Spleen (tissue), 11 donors: ENCODE measurements at regions not wholly inside any gene's neighbourhood (a gene's known extent, or its start where the extent isn't known, plus 50 kb on each side); places are given as distances from the start of the nearest gene placed in this dataset.
"Not testable (repeated sequence)": the region's sequence is repeated elsewhere in the genome, so short reads cannot be mapped to it uniquely, and the experiment has no call there.

Experiments used
- DNase-seq: peaks from one replicate; pipeline ENCODE4 v3.0.0-alpha.2; 2020
- H3K27ac ChIP-seq, 8 donors: fragments of 200-600 bp; sonication (generic) in 7 of 8; 1 replicate in 4 of 8; 2 replicates in 4 of 8; pipeline versions ENCODE4 v1.5.0 to v1.8.0; 2016 to 2021; ENCODE audit warnings: inconsistent platforms in 4 of 8, mild to moderate bottlenecking in 4 of 8, moderate library complexity in 1 of 8
- H3K27me3 ChIP-seq, 7 donors: fragments of 200-600 bp; sonication (generic) in 6 of 7; replicated peaks in 1 of 7; 1 replicate in 4 of 7; 2 replicates in 3 of 7; pipeline versions ENCODE4 v1.5.0 to v1.8.0; 2016 to 2021; ENCODE audit warnings: inconsistent platforms in 3 of 7, mild to moderate bottlenecking in 1 of 7
- H3K36me3 ChIP-seq, 6 donors: fragments of 200-600 bp; sonication (generic) in 5 of 6; 1 replicate in 4 of 6; 2 replicates in 2 of 6; pipeline versions ENCODE4 v1.5.0 to v1.8.0; 2016 to 2021; ENCODE audit warnings: inconsistent platforms in 2 of 6
- H3K4me1 ChIP-seq, 6 donors: fragments of 200-600 bp; sonication (generic) in 5 of 6; 1 replicate in 3 of 6; 2 replicates in 3 of 6; pipeline versions ENCODE4 v1.5.0 to v1.8.0; 2016 to 2021; ENCODE audit warnings: inconsistent platforms in 3 of 6
- H3K4me3 ChIP-seq, 8 donors: fragments of 200-600 bp; sonication (generic) in 7 of 8; 1 replicate in 4 of 8; 2 replicates in 4 of 8; pipeline versions ENCODE4 v1.5.0 to v1.8.0; 2016 to 2021; ENCODE audit warnings: inconsistent platforms in 4 of 8, mild to moderate bottlenecking in 4 of 8, moderate library complexity in 2 of 8
- H3K9me3 ChIP-seq, 8 donors: fragments of 200-600 bp; sonication (generic) in 7 of 8; 1 replicate in 4 of 8; 2 replicates in 4 of 8; pipeline versions ENCODE4 v1.5.0 to v1.8.0; 2016 to 2021; ENCODE audit warnings: inconsistent platforms in 4 of 8
- CTCF ChIP-seq, 11 experiments: fragments of 200-600 bp in 7 of 11; fragments of 450-650 bp in 4 of 11; sonication (generic) in 4 of 11; IDR thresholded peaks in 8 of 11; conservative IDR thresholded peaks in 3 of 11; 1 replicate in 7 of 11; 2 replicates in 4 of 11; pipeline versions ENCODE4 v1.4.0 to v1.8.0; 2016 to 2021; ENCODE audit warnings: antibody characterized with exemption in 11 of 11, inconsistent platforms in 4 of 11, mild to moderate bottlenecking in 1 of 11
- POLR2A ChIP-seq, 3 donors: fragments of 450-650 bp; IDR thresholded peaks; one replicate each; pipeline ENCODE4 v1.5.1; 2017; ENCODE audit warnings: antibody characterized with exemption in 3 of 3, mild to moderate bottlenecking in 1 of 3
- POLR2AphosphoS5 ChIP-seq, 3 donors: sonication (generic); formaldehyde crosslinking; IDR thresholded peaks; one replicate each; pipeline ENCODE4 v1.5.1; 2017; ENCODE audit warnings: antibody characterized with exemption in 3 of 3
- WGBS, 5 donors: extraction: QIAGEN DNeasy Blood & Tissue Kit in 3 of 5; methylation state at CpG; one replicate each; pipeline versions ENCODE4 v1.1.5 to v1.1.7; 2013 to 2018; 5-methylcytosine and 5-hydroxymethylcytosine counted together
- intact Hi-C: fragments of 100-400 bp; cut with DNase I; formaldehyde crosslinking; loops from one replicate; pipeline ENCODE4 v1.15.0; 2023; ENCODE audit warnings: low total_unique reads
- donor health status: healthy with polysubstance abuse.
- donor health status: DM: no; HTN: no; CAD: no; lungs with moderate emphysema.
- donor health status: DM: no; HTN: no; CAD: no.
- donor health status: Bipolar disorder and iron deficiency.
- donor health status: healthy.
- donor health status: DM: no; HTN: no; CAD: no.
- donor health status: DM: yes; HTN: yes; CAD: no.

- no peaks in the 10 kb centered on the region for H3K27me3 ChIP-seq
These were observed 164.1 kb upstream of the MAP2 start for GRCh38 chr2:209259767-209260166.

GRCh38 chr2:209260281-209260680 lies 163.6 kb upstream of the MAP2 start:
- TF ChIP-seq POLR2AphosphoS5 (IDR thresholded peaks at IDR 0.05) (no peak), POLR2A (IDR thresholded peaks at IDR 0.05) (no peak), CTCF (IDR thresholded peaks at IDR 0.05 in 8 of 11, conservative IDR thresholded peaks at IDR 0.05 in 3 of 11) (no peak)
- Histone ChIP-seq H3K36me3 (no peaks in the 10 kb centered on the region), H3K27ac (no peak overlapping the region), H3K4me3 (no peak overlapping the region), H3K27me3 (no peaks in the 10 kb centered on the region), H3K4me1 (no peaks in the 10 kb centered on the region), H3K9me3 (no peaks in the 10 kb centered on the region)
- intact Hi-C loops: no loop called here
- DNase-seq: no peak
- 92 to 97% (median 93%) methylated on average over 5 of the region's 5 CpGs for WGBS, 5 donors

More at GRCh38 chr2:209259767-209260166, 164.1 kb upstream of the MAP2 start:
- Histone ChIP-seq H3K9me3 (no peaks in the 10 kb centered on the region), H3K36me3 (no peaks in the 10 kb centered on the region), H3K4me3 (no peak overlapping the region), H3K27ac (no peak overlapping the region), H3K4me1 (no peaks in the 10 kb centered on the region)
- 94 to 97% (median 96%) methylated on average over 7 of the region's 7 CpGs for WGBS, 5 donors
- intact Hi-C loops: no loop called here
- TF ChIP-seq CTCF (IDR thresholded peaks at IDR 0.05 in 8 of 11, conservative IDR thresholded peaks at IDR 0.05 in 3 of 11) (no peak), POLR2A (IDR thresholded peaks at IDR 0.05) (no peak), POLR2AphosphoS5 (IDR thresholded peaks at IDR 0.05) (no peak)
- no peak for DNase-seq

GRCh38 chr2:209261366-209262053 lies 162.3 kb upstream of the MAP2 start:
- H3K27ac ChIP-seq, DNase-seq, H3K4me3 ChIP-seq, intact Hi-C loops, H3K36me3 ChIP-seq, H3K4me1 ChIP-seq, H3K27me3 ChIP-seq, H3K9me3 ChIP-seq: not testable (repeated sequence)
- WGBS, 5 donors: 76 to 90% (median 87%) methylated on average over 16 of the region's 16 CpGs

GRCh38 chr2:209269024-209269423 lies 154.8 kb upstream of the MAP2 start:
- Histone ChIP-seq H3K27ac (no peak overlapping the region), H3K4me3 (no peak overlapping the region), H3K4me1 (no peaks in the 10 kb centered on the region), H3K9me3 (no peaks in the 10 kb centered on the region), H3K27me3 (no peaks in the 10 kb centered on the region), H3K36me3 (no peaks in the 10 kb centered on the region)
- 59 to 77% (median 66%) methylated on average over 2 of the region's 2 CpGs for WGBS, 5 donors
- DNase-seq: no peak
- TF ChIP-seq POLR2AphosphoS5 (IDR thresholded peaks at IDR 0.05) (no peak), POLR2A (IDR thresholded peaks at IDR 0.05) (no peak), CTCF (IDR thresholded peaks at IDR 0.05 in 8 of 11, conservative IDR thresholded peaks at IDR 0.05 in 3 of 11) (no peak)
- intact Hi-C loops: no loop called here

- Histone ChIP-seq H3K4me1 (no peaks in the 10 kb centered on the region), H3K36me3 (no peaks in the 10 kb centered on the region), H3K4me3 (no peak overlapping the region), H3K9me3 (no peaks in the 10 kb centered on the region), H3K27me3 (no peaks in the 10 kb centered on the region), H3K27ac (no peak overlapping the region)
- TF ChIP-seq POLR2A (IDR thresholded peaks at IDR 0.05) (no peak), CTCF (IDR thresholded peaks at IDR 0.05 in 8 of 11, conservative IDR thresholded peaks at IDR 0.05 in 3 of 11) (no peak), POLR2AphosphoS5 (IDR thresholded peaks at IDR 0.05) (no peak)
- no peak for DNase-seq
- 59 to 97% (median 92%) methylated on average over 3 of the region's 3 CpGs for WGBS, 5 donors
- intact Hi-C loops: no loop called here
These were observed 147.8 kb upstream of the MAP2 start for GRCh38 chr2:209276000-209276399.
